ENCODE measurements at regions not wholly inside any gene's neighbourhood (a gene's known extent, or its start where the extent isn't known, plus 50 kb on each side); places are given as distances from the start of the nearest gene placed in this dataset.

DNA sequence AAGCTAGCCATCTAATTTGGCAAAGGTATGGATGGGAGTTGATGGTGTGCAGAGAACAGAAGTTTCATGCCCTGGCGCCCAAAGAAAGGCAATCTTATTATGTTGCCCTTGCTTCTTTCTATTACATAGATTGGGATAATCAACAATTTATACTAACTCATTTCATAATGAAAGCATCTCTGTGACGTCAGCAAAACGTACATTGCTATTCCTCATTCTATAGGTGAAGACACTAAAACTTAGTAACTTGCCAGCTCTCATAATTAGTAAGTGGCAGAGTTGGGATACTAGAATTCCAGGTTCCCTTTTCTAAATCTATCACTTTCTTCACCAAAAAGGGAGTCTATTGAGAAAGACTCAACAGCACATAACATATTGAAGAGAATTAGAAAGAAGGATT is 374.8 kb downstream of the NR2F1-AS1 start:
- no peak for DNase-seq
- TF ChIP-seq GATA1 (IDR thresholded peaks at IDR 0.05; ENCODE audit: low read depth, low read length) (no peak), POLR2A (IDR thresholded peaks at IDR 0.05; ENCODE audit: low read length) (no peak)

DNA sequence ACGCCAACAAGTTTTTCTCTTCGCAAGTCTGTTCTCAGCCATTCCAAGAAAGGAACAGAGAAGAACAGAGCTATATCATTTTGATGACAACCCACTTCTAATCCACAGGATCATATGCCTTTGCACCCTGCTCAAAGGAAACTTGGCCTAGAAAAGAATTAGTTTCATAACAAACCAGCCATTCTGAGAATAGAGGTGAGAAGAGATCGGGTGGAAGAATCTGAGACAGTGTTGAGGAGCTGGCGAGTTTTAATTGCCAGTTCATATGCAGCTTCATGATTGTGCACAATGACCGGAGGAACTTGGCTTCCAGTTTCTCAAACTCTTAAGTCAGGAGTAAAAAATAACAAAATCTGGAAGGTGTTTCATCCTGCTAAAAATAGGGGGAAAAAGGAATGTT is 380.0 kb downstream of the NR2F1-AS1 start:
- TF ChIP-seq POLR2A (IDR thresholded peaks at IDR 0.05; ENCODE audit: low read length) (no peak), GATA1 (IDR thresholded peaks at IDR 0.05; ENCODE audit: low read depth, low read length) (no peak)
- DNase-seq, result no peak

DNA sequence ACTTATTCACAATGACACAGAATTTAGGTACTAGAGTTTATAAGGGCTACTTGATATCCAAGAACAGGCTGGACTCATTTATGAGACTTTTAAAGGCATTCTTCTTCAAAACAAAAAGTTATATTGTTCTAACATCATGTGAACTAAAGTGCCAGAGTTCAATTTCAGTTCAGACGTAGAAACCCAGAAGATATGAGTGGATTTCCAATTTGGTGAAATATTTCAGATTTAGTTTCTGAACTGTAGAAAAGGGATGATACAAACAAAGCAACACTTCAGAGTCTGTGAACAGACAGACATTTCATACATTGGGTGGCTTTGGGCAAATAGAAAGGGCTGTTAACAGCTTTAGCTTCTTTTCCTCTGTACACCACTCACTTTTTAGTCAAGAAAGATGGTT is 384.0 kb downstream of the NR2F1-AS1 start:
- TF ChIP-seq GATA1 (IDR thresholded peaks at IDR 0.05; ENCODE audit: low read depth, low read length) (no peak), POLR2A (IDR thresholded peaks at IDR 0.05; ENCODE audit: low read length) (no peak)
- DNase-seq, result no peak

DNA sequence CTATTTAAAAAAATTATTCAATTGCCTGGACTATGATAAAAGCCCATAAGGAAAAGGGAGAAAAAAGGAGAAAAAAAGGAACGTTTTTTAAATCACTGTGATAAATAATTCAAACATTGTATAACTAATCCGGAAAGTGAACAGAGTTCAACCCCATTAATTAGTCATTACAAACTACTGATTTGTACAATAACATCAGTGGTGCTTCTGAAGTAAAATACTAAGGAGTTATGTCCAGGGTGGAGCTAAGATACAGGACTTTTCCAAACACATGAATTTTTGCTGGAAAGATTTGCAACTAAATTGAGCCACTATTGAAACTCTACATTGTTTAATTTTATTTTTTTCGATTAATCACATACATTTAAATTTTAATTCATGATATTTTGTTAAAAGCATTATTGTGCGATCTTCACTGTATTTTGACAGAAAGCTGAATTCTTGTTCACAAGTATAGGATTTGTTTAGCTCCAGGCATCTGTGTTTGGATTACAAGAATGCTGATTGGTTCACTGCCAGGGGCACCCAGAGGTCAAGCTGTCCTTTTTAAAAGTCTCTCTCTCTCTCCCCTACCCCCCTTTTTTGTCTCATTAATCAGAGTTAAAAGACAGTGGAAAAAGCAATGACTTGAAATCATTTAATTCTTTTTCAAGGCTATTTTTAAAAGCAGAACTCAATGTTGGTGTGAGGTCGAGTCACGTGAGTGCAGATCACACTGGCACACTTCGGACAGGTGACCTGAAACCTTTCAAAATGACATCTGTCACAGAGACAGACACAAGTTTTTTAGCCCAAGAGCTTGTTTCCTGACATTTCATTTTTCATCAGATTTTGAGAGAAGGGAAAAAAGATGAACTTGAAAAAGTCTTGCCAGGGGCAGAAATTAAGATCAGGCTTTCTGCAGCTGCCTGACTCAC is 387.3 kb downstream of the NR2F1-AS1 start:
- TF ChIP-seq POLR2A (IDR thresholded peaks at IDR 0.05; ENCODE audit: low read length) (no peak), GATA1 (IDR thresholded peaks at IDR 0.05; ENCODE audit: low read depth, low read length) (no peak)

DNA sequence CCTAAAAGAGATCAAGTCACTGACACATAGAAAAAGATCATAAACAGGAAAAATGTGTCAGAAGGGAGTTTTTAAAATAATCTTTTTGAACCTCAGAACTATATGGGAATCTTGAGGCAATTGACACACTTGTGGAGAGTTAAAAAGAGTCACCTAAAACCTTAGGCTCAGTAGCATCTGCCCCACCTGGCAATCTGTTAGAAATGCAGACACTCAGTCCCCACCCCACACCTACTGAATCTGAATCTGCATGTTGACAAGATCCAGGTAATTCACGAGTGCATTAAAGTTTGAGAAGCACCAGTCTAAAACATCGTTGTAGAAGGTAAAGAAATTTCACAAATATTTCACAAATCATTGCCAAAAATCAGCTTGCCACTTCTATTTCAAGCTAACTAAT is 388.3 kb downstream of the NR2F1-AS1 start:
- TF ChIP-seq GATA1 (IDR thresholded peaks at IDR 0.05; ENCODE audit: low read depth, low read length), result no peak
- no peak for TF ChIP-seq POLR2A (IDR thresholded peaks at IDR 0.05; ENCODE audit: low read length)
- DNase-seq, result no peak

More for the DNA sequence above, 387.3 kb downstream of the NR2F1-AS1 start:
- DNase-seq, result no peak

DNA sequence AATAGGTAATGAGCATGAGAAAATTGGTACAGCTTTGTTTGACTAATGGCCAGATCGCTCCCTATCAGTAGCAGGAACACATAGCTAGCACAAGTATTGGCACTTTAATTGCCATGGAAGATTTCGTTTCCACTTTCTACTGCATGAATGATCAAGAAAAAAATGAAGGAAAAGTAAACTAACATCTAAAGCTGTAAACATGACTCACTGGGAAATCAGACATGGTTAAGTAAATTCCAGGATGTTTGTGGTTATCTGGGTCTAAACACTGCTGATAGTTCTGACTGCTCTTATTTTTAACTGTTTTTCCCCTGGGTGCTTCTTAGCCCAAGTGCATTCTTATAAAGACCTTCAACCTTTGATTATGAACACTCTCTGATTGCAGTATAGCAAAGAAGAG is 388.9 kb downstream of the NR2F1-AS1 start:
- DNase-seq, result no peak
- no peak for TF ChIP-seq GATA1 (IDR thresholded peaks at IDR 0.05; ENCODE audit: low read depth, low read length)

DNA sequence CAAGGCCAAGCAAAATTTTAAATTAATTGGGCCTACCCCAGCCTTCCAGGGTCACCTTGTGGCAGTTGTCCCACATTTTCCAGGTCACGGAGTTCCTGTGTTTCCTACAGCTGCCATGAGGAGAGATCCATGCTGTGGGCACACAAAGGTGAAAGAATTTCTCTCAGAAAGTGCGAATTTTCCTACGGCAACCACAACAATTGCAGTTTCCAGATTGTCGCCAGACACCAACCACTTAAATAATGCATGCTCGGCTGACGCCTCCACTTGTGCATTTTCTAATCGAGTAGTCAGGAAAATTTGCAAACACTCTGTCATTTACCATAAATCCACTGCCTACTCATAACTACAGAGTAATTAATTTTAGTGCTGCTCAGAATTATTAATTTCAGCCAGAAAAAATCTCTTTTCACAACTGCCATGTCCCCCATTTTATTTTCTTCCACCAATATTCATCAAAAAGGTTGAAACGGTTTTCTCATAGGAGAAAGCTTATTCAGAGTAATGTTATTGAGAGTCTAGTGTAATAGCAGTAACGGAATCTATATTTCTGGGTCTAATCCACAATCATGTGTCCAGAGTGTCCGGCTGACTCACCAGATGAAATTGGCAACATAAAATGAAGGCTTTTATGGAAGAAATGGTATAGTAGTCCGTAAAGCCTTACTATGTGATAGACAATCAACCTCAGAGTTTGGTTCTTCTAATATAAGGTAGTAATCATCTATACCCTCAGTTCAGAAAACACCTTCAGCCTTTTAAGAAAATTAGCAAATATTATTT is 389.8 kb downstream of the NR2F1-AS1 start:
- TF ChIP-seq POLR2A (IDR thresholded peaks at IDR 0.05; ENCODE audit: low read length), result no peak
- no peak for TF ChIP-seq GATA1 (IDR thresholded peaks at IDR 0.05; ENCODE audit: low read depth, low read length)
- DNase-seq, result no peak

DNA sequence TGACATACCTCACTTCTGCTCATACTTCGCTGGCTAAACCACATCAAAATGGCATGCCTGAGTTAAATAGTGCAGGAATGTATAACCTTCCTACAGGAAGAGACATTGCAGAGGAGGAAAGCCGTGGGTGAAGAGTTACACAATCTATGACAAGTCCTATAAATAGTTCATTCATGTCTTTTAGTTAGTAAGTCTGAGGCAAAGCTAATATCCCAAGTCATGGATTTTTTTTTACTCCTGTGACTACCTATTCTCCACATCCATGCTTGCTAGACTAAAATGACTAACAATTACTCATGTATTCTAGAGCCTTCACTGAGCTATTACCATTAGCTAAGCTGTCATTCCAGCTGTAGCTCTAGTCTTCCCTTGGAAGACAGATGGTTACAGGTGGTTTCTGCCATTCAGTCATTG is 391.3 kb downstream of the NR2F1-AS1 start:
- TF ChIP-seq GATA1 (IDR thresholded peaks at IDR 0.05; ENCODE audit: low read depth, low read length) (no peak), POLR2A (IDR thresholded peaks at IDR 0.05; ENCODE audit: low read length) (no peak)
- DNase-seq, result no peak

DNA sequence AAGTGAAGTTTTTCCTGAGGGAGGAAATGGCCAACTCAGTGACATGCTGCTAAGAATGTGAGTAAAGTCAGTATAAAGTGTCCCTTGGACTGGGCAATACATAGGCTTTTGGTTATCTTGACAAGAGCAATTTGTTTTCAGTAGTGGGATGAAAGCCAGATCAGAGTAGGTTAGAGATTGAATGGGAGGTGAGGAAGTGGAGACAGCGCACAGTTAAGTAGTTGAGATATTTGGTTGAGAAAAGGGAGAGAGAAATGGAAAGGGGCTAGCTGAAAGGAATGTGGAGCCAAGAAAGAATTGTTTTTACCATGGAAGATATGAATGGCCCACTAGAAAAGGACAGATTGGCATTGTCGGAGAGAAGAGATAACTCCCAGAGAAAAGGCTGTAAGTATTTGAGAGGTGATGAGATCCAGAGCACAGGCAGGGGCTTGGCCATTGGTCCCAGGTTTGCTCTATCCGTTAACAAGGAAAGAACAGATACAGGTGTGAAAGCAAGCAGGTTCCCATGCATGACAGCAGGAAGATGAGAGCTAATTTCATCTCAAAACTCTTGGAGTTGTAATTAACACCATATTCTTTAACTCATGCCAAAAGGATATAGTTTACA is 392.0 kb downstream of the NR2F1-AS1 start:
- DNase-seq, result no peak
- no peak for TF ChIP-seq POLR2A (IDR thresholded peaks at IDR 0.05; ENCODE audit: low read length)
- TF ChIP-seq GATA1 (IDR thresholded peaks at IDR 0.05; ENCODE audit: low read depth, low read length), result no peak

DNA sequence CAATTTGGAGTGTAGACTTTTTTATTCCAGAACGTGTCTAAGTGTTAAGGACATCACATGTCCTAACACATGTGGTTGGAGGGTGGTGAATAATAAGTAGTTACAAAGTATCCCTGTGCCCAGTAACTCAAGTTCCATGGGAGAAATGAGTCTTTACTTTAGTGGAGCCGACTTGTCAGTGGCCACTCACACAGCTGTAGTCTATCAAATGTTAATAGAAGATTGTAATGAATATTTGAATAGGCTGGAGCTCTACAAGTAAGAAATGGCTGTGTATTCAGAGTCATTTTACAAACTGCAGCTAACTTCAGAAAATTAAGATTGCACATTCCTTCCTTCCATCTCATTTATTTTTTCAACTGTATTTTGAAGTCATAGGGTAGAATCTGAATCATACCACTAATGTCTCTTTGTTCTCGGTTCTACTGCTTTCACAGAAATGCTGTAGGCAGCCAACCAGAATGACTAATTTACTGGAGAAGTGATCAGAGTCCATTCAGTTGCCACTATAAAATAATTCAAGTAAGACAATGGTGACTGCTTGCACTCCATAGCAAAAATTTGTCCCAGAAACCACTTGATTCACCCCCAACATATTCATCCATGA is 394.8 kb downstream of the NR2F1-AS1 start:
- DNase-seq, result no peak
- TF ChIP-seq POLR2A (IDR thresholded peaks at IDR 0.05; ENCODE audit: low read length) (no peak), GATA1 (IDR thresholded peaks at IDR 0.05; ENCODE audit: low read depth, low read length) (no peak)

DNA sequence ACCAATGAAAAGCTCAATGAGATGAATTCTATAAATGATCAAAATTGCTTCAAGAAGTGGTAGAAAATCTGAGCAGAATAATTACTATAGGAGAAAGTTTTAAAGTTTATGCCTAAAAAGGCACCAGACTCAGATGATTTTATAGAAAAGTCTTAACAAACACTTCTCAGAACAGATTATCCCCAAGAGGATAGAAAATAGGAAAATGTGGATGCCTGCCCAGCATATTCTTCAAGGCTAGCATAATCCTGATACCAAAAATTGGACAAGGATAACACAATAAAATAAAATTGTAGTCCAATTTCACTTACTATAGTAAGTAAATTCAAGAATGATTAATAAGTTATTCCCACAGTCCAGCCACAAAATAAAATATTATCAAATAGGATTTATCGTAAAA is 397.0 kb downstream of the NR2F1-AS1 start:
- TF ChIP-seq GATA1 (IDR thresholded peaks at IDR 0.05; ENCODE audit: low read depth, low read length) (no peak), POLR2A (IDR thresholded peaks at IDR 0.05; ENCODE audit: low read length) (no peak)
- no peak for DNase-seq

DNA sequence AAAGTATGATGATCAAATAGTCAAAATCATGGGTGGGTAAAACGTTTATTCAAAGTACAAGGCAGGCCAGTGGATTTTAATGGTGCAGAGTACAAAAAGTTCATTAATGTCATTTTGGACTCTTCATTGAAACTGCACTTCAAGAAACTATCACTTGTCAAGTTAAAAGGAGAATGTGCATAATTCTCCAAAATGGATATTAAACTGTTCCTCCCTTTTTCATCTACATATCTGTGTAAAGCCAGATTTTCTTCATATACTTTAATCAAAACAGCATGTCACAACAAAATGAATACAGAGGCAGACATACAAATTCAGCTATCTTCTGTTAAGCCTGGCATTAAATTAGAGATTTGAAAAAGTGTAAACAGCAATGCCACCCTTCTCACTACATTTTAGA is 401.6 kb downstream of the NR2F1-AS1 start:
- DNase-seq, result no peak
- TF ChIP-seq GATA1 (IDR thresholded peaks at IDR 0.05; ENCODE audit: low read depth, low read length), result no peak
- TF ChIP-seq POLR2A (IDR thresholded peaks at IDR 0.05; ENCODE audit: low read length), result no peak

DNA sequence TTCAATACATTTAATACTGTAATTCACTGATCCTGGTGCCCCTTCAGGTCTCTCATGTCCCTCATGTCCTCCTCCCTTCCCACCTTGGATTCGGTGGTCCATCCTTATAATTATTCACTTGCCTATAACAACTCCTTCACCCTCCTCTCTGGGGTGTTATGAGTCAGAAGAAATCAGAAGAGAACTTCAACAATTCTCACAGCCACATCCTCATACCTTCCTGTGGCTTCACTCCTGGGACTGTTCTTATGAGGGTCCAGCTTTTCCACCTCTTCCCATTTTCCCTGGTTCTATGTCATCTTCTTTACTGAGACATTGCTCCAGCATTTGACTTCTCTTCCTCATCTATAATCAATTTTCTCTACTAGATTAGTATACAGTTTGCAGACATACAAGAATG is 406.1 kb downstream of the NR2F1-AS1 start:
- DNase-seq, result no peak
- TF ChIP-seq POLR2A (IDR thresholded peaks at IDR 0.05; ENCODE audit: low read length), result no peak
- TF ChIP-seq GATA1 (IDR thresholded peaks at IDR 0.05; ENCODE audit: low read depth, low read length), result no peak

DNA sequence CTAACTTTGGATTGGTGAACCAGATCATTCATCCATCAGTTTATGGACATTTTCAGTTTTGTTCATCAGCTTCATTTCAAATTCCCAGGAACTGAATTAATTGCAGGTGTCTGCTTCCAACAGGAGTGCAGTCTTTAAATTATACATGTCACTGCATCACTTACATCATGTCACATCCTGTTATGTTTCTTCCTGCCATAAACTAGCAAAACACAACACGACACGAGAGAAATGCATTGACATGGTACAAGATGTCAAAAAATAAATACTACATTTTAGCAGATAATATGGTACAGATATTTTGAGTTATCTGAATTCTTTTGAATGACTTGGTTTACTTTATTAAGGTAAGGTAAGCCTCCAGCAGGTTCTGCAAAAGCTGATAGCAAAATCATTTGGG is 415.5 kb downstream of the NR2F1-AS1 start:
- no peak for DNase-seq
- TF ChIP-seq GATA1 (IDR thresholded peaks at IDR 0.05; ENCODE audit: low read depth, low read length), result no peak
- no peak for TF ChIP-seq POLR2A (IDR thresholded peaks at IDR 0.05; ENCODE audit: low read length)
